Activated CD4-positive, alpha-beta T cell treated with anti-CD3 and anti-CD28 coated beads, Interleukin-2, amount 50 U/mL, for 48 hours (primary cell): ENCODE measurements at regions not wholly inside any gene's neighbourhood (a gene's known extent, or its start where the extent isn't known, plus 50 kb on each side); places are given as distances from the start of the nearest gene placed in this dataset.
A peak's percentile ranks its signal among the peaks of the same experiment; 100 is the strongest.

Experiments used
- DNase-seq, 2 experiments: peaks; one replicate each; pipeline ENCODE4 v3.0.0-alpha.2; 2020

DNA sequence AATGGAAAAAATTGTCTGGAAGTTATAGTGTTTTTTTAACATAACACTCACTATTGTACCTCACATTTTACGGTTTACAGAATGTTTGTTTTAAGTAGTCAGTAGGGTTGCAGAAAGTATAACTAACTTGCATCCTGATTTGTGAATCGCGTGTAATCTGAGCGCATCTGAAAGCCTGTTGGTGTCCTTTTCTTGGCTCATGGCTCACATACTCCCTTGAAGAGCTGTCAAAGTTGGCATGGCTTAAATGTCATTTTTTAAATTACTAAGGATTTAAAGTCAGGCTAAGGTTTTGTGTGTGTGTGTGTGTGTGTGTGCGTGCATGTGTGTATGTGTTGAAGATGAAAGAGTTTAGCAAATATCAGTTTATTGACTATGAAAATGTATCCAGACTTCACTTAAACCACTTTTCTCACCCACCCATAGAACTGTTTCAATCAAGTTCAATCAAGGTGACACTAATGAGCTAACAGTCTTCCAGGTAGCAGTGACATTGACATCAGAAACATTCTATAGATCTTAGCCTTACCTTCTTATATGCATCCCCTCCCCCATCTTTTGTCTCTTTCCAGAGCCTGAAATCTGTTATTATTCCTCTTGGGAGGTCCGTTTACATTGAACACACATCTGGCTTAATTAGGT is 480.4 kb upstream of the SGCG start:
- no peak for DNase-seq

- DNase-seq, result no peak
These were observed 477.1 kb upstream of the SGCG start for GRCh38 chr13:22703601-22704209.

DNA sequence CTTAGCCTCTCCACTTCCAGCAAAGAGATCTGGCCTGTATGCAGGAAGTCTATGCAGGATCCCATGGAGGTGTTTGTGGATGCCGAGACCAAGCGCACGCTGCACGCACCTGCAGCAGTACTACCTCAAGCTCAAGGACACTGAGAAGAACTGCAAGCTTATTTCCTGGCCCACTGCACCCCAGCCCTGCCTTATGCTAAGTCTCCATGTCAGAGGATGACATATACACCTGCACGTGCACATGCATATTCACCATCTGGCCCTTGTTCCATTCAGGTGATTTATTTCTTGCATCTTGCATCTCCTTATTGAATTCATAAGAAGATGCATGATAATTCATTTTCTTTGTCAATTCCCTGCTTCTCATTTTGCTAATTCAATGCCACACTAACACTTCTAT is 472.8 kb upstream of the SGCG start:
- no peak for DNase-seq

GRCh38 chr13:22717036-22717435 is 463.7 kb upstream of the SGCG start:
- DNase-seq, result no peak

DNA sequence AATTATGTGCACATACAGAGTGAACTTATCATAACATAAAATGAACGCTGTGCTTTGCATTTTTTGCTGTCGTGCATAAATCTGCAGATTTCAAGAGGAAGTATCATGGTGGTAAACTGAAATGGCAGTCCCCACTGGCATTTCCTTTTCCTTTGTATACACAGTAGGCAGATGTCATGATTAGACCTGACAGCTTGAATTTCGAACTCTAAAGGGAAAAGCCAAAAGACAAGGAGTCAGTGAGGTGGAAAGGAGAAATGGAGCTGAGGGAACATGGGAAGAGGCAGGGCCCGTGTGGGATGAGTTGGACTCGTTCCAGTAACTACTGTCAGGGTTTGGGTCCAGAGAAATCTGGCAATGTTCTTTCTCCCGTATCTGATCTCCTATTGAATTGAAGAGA is 454.1 kb upstream of the SGCG start:
- DNase-seq, result no peak

DNA sequence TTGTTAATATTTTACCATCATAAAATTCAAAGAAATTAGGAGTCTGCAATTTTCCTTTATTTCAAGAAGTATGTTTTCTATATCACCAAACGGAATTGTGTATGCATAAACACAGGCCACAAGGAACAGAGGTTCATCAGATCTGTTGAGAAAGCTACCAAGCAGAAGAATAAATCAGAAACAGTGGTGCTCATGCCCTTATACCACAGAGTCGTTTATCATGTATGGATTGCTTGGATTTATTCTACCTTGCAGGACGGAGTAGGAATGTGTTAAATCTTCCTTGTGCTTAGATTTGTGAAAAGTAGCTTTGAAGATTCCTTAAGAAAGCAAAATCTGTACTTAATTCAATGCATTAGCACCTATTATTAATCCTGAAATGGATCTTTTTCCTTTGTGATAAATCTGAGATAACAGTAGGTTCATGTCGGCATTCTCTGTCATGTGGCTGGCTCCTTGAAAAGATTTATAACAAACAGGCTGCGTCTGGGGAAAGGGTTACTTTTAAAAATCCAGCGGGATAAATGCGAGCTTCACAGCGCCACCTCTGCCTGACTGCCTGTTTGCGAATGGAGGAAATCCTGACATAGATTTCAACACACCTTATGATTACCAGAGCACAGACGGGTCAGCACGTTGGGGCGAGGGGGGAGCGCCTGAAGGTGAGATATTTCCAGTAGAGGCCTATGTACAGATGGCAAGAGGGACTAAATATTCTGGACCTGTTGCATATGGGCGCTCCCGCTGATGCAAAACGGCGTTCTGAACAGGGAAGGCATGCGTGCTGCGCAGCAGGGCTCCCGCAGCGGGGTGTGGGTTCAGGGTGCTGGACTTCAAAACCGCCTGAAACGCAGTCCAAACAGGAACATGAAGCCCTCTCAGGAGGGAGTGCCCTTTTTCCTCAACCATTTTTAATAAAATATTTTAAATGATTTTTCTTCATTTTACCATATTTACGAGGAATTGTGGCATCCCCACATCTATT is 445.5 kb upstream of the SGCG start:
- no peak for DNase-seq

- no peak for DNase-seq
These were observed 444.6 kb upstream of the SGCG start for GRCh38 chr13:22736084-22736767.

GRCh38 chr13:22736768-22737092 is 444.0 kb upstream of the SGCG start:
- no peak for DNase-seq

- no peak for DNase-seq
These were observed 442.4 kb upstream of the SGCG start for GRCh38 chr13:22738357-22738756.

DNA sequence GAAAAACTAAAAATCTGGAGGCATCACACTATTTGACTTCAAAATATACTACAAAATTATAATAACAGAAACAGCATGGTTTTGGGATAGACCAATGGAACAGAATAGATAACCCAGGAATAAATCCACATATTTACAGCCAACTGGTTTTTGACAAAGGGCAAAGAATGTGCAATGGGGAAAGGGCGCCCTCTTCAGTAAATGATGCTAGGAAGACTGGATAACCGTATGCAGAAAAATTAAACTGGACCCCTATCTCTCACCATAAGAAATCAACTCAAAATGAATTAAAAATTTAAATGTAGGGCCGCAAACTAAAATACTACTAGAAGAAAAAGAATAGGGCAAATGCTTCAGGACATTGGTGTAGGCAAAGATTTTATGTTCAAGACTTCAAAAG is 440.5 kb upstream of the SGCG start:
- DNase-seq, result peak in 1 of 2 experiments; percentile 3

DNA sequence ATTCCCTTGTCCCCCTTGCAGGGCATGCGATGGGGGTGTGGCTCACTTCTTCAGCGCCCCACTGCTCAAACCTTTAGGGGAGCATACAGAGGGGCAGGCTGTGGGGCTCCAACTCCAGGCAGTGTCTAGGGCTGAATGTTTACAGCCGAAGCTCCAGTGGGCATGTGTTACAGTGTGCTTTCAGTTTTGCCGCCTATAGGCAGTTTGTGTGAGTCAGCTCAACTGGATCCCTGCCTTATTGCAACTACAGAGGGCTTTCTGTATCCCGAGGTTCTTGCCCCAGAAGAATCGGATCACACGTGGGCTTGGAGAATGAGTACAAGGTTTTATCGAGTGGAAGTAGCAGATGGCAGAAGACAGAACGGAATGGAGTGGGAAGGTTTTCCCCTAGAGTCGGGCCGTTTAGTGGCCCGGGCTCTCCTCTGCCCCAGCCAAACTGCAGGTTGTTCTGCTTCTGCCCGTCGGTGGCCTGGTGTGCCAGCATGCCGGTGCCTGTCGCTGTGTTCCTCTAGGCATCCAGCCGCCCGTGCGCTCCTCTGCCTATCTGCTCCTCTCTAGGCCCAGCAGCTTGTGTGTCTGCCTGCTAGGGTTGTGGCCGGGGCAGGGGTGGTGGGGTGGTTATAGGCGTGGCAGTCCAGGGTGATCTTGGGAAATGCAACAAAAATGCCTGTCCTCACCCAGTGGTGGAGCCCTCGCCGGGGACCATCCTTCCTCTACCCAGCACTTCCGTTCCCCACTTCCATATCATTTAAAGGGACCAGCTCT is 435.9 kb upstream of the SGCG start:
- DNase-seq, result no peak

- DNase-seq, result no peak
These were observed 431.8 kb upstream of the SGCG start for GRCh38 chr13:22748866-22749577.

DNA sequence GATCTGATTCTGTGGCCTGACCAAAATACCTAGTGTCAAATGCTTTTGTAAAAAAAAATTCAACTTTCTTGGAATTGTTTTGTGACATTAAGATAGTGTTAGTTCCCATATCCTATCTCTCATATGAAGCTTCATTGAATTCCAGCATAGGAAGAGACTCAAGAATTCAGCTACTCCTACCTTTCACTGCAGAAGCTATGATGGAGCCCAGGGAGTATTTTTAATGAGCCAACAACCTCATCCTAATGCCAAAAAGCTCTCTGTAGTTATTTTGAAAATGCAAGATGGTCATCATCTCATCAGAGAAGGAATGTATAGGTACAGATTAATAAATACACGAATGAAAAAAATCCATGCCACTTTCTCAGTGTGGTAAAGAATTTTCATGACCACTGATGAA is 431.2 kb upstream of the SGCG start:
- no peak for DNase-seq

DNA sequence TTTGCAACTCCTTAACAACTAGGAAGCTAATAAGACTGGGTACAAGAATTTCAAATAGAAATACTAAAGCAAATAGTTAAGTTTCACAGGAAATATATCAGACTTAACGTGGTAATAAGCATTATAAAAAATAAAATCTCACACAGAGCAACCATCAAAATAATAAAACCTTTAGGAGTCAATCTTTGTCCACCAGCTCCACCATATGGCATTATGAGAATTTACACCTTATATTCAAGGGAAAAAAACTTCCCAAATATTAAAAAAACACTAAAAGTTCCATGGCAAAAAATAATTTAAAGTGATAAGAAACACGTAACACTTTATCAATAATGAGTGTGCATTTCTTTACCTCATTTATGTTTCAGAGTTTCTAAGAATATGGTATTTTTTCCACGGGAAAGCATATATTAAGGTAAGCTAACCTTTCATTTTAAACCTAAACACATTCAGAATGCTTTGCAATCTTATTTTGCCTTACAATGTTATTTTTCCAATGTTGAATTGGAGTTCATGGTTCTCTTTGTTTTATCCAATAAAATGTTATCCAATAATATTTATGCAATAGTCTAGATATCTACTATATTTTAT is 423.2 kb upstream of the SGCG start:
- no peak for DNase-seq

GRCh38 chr13:22758245-22758644 is 422.5 kb upstream of the SGCG start:
- DNase-seq, result no peak

DNA sequence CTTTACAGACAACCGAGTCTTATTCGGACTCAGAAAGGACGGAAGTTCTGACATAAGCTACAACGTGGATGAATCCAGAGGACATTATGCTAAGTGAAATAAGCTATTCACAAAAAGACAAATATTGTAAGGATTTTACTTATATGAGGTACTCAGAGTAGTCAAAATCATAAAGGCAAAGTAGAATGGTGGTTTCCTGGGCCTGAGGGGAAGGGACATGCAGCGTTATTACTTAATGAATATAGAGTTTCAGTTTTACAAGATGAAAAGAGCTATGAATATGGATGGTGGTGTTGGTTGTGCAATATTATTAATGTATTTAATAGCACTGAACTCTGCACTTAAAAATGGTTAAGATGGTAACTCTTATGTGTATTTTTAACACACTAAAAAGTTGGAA is 419.1 kb upstream of the SGCG start:
- no peak for DNase-seq

DNA sequence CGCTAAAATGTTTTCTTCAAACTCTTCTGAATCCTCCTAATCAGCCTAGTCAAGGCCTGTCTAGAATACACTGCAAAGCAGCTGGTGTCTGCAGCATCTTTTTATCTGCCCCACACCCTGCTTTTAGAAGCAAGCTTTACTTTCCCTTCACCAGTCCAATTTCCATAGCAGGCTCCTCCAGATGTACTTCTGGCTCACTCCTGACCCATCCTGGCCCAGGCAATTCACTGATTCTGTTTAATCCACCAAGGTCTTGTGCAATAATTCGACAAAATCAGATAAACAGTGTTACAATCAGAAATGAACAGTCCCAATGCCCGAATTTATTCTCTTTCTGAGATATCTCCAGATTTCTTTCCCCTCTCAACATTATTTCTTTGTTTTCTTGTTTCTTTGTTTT is 415.2 kb upstream of the SGCG start:
- no peak for DNase-seq

- no peak for DNase-seq
These were observed 409.9 kb upstream of the SGCG start for GRCh38 chr13:22770891-22771290.

- DNase-seq, result no peak
These were observed 407.3 kb upstream of the SGCG start for GRCh38 chr13:22773465-22773864.

GRCh38 chr13:22776394-22777186 is 404.2 kb upstream of the SGCG start:
- DNase-seq, result no peak

GRCh38 chr13:22777207-22777606 is 403.6 kb upstream of the SGCG start:
- DNase-seq, result no peak
